ENCODE measurements at regions not wholly inside any gene's neighbourhood (a gene's known extent, or its start where the extent isn't known, plus 50 kb on each side); places are given as distances from the start of the nearest gene placed in this dataset.

DNA sequence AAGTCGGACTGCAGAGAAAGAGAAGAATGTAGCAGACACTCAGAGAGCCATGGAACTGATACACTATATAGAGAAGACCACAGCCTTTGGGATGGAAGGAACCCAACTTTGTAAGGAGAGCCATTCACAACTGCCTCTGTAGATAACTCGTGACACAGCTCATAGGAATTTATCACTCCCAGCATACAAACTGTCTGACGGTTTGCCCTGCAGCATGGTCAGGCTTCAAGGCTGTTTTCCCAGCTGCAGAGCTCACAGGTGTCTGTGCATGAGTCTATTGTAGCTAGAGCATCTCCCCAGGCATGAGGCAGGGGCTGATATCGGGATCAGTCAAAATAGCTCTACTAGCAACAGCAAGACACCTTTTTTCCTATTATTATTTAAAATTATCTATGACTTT is 130.5 kb upstream of the DTNBP1 start:
- DNase-seq = no peak

DNA sequence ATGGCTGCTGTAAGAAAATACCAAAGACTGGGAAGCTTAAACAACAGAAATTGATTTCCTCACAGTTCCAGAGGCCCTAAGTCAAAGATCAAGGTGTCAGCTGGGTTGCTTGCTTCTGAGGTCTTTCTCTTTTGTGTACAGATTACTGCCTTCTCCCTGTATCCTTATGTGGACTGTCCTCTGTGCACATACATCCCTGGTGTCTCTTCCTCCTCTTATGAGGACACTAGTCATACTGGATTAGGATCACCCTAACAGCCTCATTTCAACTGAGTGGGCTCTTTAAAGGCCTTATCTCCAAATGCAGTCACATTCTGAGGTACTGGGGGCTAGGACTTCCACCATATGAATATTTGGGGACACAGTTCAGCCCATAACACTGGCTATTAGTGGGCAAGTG is 130.0 kb upstream of the DTNBP1 start:
- DNase-seq = no peak

GRCh38 chr6:15791448-15792181 is 128.8 kb upstream of the DTNBP1 start:
- no peak for DNase-seq

GRCh38 chr6:15790116-15790515 is 127.3 kb upstream of the DTNBP1 start:
- no peak for DNase-seq

DNA sequence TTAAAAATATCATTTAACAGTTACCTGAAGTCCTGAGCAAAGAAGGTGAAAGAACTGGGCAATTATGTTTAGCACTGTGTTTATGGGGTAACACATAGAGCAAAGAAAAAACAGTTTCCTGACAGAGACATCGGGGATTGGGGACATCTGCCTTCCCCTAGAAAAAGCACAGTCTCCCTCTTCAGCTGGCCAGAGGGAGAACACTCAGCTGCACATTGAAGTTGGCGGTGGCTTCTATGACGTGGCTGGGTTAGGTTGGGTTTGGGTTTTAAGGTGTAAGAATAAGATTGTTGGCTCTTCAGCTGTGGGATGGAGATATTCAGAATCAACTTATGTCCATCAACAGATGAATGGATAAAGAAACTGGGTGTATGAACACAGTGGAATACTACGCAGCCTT is 124.0 kb upstream of the DTNBP1 start:
- no peak for DNase-seq

GRCh38 chr6:15783484-15783883 is 120.7 kb upstream of the DTNBP1 start:
- no peak for DNase-seq

GRCh38 chr6:15781890-15782289 is 119.1 kb upstream of the DTNBP1 start:
- no peak for DNase-seq

- no peak for DNase-seq
Observed at GRCh38 chr6:15781333-15781732, 118.5 kb upstream of the DTNBP1 start.

DNA sequence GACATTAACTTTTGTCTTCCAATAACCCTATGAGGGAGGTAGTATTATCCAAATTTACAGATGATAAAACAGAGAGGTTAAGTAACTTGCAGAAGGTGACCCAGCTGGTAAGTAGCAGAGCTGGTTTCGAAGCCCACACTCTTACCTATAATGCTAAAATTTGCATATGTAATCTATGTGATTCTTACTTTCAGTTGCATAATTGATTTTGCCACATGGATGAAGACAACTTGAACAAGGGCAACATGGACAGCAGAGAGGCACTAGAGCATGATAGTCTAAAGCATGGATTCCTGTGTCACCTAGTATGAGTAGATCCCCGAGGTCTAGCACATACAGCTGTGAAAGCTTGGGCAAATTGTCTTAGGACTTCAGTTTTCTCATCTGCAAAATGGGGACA is 117.6 kb upstream of the DTNBP1 start:
- DNase-seq = no peak

- no peak for DNase-seq
Observed at GRCh38 chr6:15779726-15780125, 116.9 kb upstream of the DTNBP1 start.

DNA sequence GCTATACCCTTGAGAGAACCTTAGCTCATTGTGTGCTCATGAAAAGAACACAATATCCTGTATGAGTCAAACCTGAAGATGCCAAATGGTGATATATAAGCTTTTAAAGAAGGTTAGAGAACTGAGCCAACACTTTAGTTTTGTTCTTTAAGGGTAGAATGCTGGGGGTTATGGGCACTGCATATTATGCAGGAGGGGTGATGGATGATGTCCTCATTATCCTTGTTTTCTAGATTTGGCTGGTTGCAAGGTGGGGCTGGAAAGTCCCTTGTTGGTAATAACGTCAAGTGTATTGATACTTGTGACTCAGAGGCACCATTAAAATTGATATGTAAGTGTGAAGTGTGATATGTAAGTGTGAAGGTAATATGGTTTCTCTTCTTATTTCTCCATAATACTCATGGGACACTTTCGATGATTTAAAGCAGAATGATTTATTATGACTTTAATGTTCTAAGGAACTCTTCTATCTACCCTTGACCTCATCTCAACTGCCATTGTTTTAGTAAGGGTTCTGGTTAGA is 113.7 kb upstream of the DTNBP1 start:
- DNase-seq = no peak

- DNase-seq = no peak
Observed at GRCh38 chr6:15775741-15776140, 112.9 kb upstream of the DTNBP1 start.

DNA sequence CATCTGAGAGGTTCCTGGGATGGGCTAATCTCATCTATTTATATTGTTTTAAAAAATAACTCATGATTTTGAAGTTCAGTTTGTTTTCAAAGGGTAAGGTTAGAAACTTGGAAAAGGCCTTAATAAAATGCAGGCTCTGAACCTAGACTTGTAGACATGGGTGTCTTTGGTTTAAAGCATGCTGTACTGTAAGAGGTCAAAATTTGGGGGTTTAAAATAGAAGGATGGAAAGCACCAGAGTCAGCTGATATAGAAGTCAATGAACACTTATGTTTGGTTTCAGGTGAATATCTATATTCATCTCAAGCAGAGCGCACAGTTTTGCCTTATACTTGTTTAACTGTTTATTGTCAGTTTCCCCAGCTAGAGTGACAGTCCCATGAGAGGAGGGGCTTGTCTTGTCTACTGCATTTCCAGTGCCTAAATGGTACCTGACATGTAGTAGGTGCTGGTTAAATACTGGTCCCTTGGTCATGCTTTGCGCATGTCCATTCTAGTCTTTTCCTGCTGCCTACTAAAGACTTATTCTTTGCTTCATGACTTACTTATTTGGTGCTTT is 112.3 kb upstream of the DTNBP1 start:
- DNase-seq = no peak

DNA sequence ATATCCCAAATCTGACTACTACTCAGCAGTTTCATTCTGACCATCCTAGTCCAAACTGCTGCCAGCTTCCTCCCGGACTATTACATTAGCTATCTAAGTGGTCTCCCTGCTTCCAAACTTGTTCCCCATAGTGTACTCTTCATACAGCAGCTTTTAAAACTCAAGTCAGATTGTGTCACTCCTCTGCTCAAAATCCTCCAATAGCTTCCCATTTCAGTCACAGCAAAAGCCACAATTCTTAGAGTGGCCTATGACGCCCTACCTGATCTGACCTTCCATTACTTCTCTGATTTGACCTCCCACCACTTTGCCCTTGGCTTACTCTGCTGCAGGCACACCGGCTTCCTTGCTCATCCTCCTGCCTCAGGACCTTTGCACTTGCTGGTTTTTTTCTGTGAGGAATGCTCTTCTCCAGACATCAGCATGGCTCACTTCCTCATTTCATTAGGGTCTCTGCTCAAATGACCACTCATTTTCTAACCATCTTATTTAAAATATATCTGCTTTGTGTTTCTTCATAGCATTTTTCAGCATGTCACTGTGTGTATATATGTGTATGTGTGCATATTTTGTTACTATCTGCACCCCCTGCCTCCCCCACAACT is 111.1 kb upstream of the DTNBP1 start:
- no peak for DNase-seq

DNA sequence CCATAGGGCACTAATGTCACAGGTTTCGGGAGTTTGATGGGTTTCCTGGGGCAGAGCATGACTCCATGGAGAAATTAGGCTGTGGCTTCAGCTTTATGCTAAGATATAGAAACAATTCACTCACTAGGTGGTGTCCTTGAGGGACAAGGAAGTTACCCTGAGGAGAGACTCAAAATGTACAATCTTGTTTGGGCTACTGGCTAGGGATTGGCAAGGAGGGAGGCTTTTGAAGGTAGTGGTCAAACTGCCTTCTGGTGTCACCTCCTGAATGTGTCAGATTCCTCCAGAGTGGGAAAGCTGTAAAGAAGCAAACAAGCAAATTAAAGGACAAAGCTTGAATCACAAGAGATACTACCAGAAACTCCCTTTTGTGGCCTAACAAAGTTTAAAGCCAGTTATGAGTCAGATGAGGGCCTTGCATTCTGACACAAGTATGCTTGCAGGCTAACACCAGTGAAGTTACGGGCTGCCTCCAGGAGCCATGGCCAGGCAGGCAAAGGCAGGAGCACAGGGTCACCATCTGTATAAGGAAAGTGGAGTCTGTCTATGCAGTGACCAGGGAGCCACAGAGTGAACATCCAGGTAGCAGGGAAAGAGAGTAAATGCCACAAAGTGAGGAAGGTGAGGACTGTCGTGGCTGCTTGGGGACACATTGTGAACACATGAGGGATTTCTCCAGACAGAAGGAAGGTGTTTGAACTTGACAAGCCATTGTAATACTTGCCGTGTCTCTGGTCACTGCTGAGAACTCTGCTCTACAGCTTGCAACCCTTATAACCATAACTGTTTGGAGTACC is 107.7 kb upstream of the DTNBP1 start:
- DNase-seq = no peak

GRCh38 chr6:15769511-15770018 is 106.7 kb upstream of the DTNBP1 start:
- DNase-seq = no peak

GRCh38 chr6:15768999-15769398 is 106.2 kb upstream of the DTNBP1 start:
- no peak for DNase-seq

DNA sequence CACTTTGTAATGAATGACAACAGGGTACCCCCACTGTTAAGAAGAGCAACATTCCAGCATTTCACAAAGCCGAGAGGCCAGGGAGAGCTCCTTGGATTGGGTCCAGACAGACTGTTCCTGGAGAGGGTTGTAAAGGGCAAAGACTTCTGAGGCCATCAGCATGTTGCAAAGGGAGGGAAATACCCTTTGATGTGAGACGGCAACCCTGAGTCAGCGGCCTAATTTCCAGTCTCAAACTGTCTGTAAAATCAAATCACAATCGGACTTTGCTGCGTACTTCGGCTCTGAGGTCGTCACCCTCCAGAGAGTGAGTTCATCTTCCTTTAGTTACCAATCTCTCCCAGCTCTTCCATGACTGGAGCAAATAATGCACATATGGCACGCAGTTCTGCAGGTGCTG is 101.0 kb upstream of the DTNBP1 start:
- DNase-seq = no peak

DNA sequence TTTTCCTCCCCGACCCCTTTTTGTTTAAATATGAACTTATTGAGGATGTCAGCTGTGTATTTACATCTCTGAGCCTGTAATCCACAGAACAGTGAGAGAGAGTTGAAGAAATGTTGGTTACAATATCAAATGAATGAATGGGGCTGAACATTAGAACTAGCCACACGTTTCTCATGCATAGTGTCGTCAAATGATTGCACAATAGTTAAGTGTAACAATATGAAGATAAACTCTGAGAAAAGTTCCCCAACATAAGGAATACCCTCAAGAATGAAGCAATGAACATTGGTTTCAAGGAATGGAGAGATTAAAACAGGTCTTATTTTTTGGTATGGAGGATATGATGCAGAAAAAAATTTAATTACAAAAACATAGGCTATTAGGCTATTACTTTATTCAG is 100.5 kb upstream of the DTNBP1 start:
- no peak for DNase-seq

DNA sequence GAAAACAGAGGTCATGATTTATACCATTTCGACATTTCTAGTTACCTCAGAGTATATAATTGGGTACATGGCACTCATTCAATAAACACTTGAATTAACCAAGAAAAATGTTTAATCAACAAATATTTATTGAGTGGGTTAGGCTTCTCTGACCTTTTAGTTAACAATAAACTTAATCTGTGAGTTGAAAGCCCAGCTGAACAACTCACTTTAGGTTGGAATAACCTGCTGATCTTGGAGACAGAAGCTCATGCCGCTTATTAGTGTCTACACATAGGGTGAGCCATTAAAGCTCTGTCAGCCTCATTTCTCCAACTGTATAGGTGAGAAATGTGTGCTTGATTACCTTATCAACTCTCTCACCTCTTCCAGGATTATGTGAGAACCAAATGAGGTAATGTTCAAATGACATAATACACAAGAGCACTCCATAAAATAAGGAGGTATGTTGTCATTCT is 98.2 kb upstream of the DTNBP1 start:
- DNase-seq = no peak

GRCh38 chr6:15758631-15759215 is 95.9 kb upstream of the DTNBP1 start:
- DNase-seq = no peak

DNA sequence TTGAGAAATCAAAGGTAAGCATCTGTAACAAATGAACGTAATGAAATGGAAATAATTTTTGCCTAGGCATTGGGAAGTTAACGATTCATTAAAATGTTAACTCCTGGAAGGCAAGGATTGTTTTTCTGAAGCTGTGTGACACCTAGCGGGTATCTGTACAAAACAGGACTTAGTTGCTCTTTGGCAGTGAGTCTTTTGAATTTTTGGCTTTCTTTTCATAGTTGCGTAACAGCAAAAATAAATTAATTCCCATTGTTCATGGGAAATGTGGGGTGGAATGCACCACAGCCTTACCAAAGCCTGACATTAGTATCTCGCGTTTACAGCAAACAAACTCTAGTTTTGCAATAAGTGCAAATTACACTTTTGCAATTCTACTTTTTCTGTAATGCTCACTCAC is 92.7 kb upstream of the DTNBP1 start:
- no peak for DNase-seq

DNA sequence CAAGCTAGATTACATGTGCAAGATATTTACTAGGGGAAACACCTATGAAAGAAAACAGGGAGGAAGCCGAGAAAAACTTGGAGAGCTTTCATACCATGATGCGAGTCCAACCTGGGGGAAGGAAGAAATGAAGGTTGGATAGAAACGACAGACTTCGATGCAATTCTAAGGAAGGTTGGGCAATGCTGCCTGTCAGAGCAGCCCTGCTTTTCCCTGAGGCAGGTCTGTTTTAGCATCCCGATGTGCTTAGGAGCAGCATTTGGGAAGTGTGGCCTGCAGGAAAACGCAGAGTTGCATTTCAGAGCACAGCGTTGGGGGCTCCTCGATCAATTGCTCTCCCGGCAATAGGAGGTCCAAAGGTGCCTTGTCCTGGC is 91.9 kb upstream of the DTNBP1 start:
- DNase-seq = no peak

Data from NCI-H345 (cell line).